GM19468 (cell line): ENCODE measurements at regions not wholly inside any gene's neighbourhood (a gene's known extent, or its start where the extent isn't known, plus 50 kb on each side); places are given as distances from the start of the nearest gene placed in this dataset.
A peak's percentile ranks its signal among the peaks of the same experiment; 100 is the strongest.

Source experiments
- ATAC-seq: cut with Tn5 transposase; IDR thresholded peaks from one replicate; pipeline ENCODE4 v1.9.1; 2021; ENCODE audit warnings: mild to moderate bottlenecking, moderate library complexity, moderate number of reproducible peaks; ENCODE audit not compliant: unreplicated experiment; ENCODE audit errors: extremely low read depth

GRCh38 chr1:101154547-101154946 lies 82.3 kb upstream of the S1PR1 start:
- no peak for ATAC-seq

GRCh38 chr1:101153692-101154091 lies 83.1 kb upstream of the S1PR1 start:
- ATAC-seq, result no peak

- no peak for ATAC-seq
Observed at GRCh38 chr1:101152633-101153032, 84.2 kb upstream of the S1PR1 start.

GRCh38 chr1:101151286-101151685 lies 85.5 kb upstream of the S1PR1 start:
- ATAC-seq, result no peak

GRCh38 chr1:101150670-101151069 lies 86.1 kb upstream of the S1PR1 start:
- no peak for ATAC-seq

- ATAC-seq, result no peak
Observed at GRCh38 chr1:101150266-101150665, 86.6 kb upstream of the S1PR1 start.

GRCh38 chr1:101148980-101149379 lies 87.8 kb upstream of the S1PR1 start:
- ATAC-seq, result no peak

- ATAC-seq, result no peak
Observed at GRCh38 chr1:101147381-101147780, 89.4 kb upstream of the S1PR1 start.

- no peak for ATAC-seq
Observed at GRCh38 chr1:101145449-101145820, 91.4 kb upstream of the S1PR1 start.

- ATAC-seq, result no peak
Observed at GRCh38 chr1:101144671-101145448, 92.0 kb upstream of the S1PR1 start.

GRCh38 chr1:101142244-101142643 lies 94.6 kb upstream of the S1PR1 start:
- ATAC-seq, result no peak

GRCh38 chr1:101141376-101141775 lies 95.4 kb upstream of the S1PR1 start:
- ATAC-seq, result no peak

- ATAC-seq, result no peak
Observed at GRCh38 chr1:101139821-101140718, 96.7 kb upstream of the S1PR1 start.

- no peak for ATAC-seq
Observed at GRCh38 chr1:101139130-101139529, 97.7 kb upstream of the S1PR1 start.

GRCh38 chr1:101137144-101138126 lies 99.4 kb upstream of the S1PR1 start:
- ATAC-seq, result no peak

- ATAC-seq, result peak; percentile 30
Observed at GRCh38 chr1:101136739-101137138, 100.1 kb upstream of the S1PR1 start.

GRCh38 chr1:101136271-101136670 lies 100.5 kb upstream of the S1PR1 start:
- no peak for ATAC-seq

- ATAC-seq, result no peak
Observed at GRCh38 chr1:101135526-101135925, 101.3 kb upstream of the S1PR1 start.

GRCh38 chr1:101131239-101131843 lies 105.5 kb upstream of the S1PR1 start:
- ATAC-seq, result no peak

- no peak for ATAC-seq
Observed at GRCh38 chr1:101130673-101131072, 105.1 kb upstream of the DPH5 start.
